ENCODE measurements at regions not wholly inside any gene's neighbourhood (a gene's known extent, or its start where the extent isn't known, plus 50 kb on each side); places are given as distances from the start of the nearest gene placed in this dataset.

DNA sequence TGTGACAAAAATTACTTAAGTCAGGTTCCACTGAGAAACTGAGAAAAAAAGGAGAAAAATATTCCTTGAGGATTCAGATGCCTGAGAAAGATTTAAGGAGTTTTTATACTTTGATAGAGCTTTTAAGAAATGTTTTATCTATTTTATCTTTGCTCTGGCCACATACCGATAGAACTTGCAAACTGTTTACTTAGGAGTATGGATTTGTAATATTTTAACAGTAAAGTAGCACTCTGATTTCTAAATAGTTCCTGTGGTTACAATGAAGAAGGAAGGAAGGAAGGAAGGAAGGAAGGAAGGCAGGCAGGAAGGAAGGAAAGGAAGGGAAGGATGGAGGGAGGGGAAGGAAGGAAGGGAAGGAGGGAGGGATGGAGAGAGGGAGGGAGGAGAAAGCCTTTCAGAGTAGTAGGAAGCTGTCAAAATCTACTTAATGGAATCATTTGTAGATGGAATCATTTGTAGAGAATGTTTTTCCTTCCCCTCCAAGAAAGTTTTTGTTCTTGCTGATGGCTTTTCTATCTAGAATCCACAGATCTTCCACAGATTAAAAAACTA lies 489.0 kb upstream of the ANKRD30A start:
- no peak for DNase-seq
- no peaks in the 10 kb centered on the region for H3K4me1 ChIP-seq
- H3K27ac ChIP-seq: no peak overlapping the region
- no peak for TF ChIP-seq POLR2A (IDR thresholded peaks at IDR 0.05)
- TF ChIP-seq CTCF (IDR thresholded peaks at IDR 0.05): no peak
- H3K36me3 ChIP-seq: no peaks in the 10 kb centered on the region
- no peak overlapping the region for H3K4me3 ChIP-seq
- H3K9me3 ChIP-seq: no peaks in the 10 kb centered on the region
- no peaks in the 10 kb centered on the region for H3K27me3 ChIP-seq

DNA sequence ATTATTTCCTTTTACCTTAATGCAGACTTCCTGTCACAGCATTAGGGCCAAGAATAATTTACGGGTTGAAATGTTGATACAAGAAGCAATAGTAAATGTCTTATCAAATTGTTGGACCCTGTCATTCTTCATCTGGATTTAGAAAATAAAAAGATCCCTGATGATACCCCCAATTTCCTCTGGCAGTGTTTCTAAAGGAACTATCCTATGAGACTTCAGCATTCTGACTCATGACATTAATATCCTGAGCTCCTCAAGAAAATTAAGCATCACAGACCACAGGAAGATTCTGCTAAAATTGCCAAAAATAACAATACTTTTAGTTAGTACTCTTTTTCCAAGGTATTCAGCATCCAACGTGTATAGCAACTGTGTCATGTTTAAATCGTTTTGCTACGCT lies 490.5 kb upstream of the ANKRD30A start:
- H3K27ac ChIP-seq: no peak overlapping the region
- no peak for DNase-seq
- H3K36me3 ChIP-seq: no peaks in the 10 kb centered on the region
- no peaks in the 10 kb centered on the region for H3K4me1 ChIP-seq
- TF ChIP-seq POLR2A (IDR thresholded peaks at IDR 0.05) (no peak), CTCF (IDR thresholded peaks at IDR 0.05) (no peak)
- no peaks in the 10 kb centered on the region for H3K9me3 ChIP-seq
- H3K4me3 ChIP-seq: no peak overlapping the region
- no peaks in the 10 kb centered on the region for H3K27me3 ChIP-seq

GRCh38 chr10:36630267-36630666 lies 495.1 kb upstream of the ANKRD30A start:
- no peak for TF ChIP-seq CTCF (IDR thresholded peaks at IDR 0.05)
- TF ChIP-seq POLR2A (IDR thresholded peaks at IDR 0.05): no peak
- H3K4me3 ChIP-seq: no peak overlapping the region
- H3K9me3 ChIP-seq: no peaks in the 10 kb centered on the region
- H3K36me3 ChIP-seq: no peaks in the 10 kb centered on the region
- no peaks in the 10 kb centered on the region for H3K4me1 ChIP-seq
- H3K27ac ChIP-seq: no peak overlapping the region
- H3K27me3 ChIP-seq: no peaks in the 10 kb centered on the region
- no peak for DNase-seq

DNA sequence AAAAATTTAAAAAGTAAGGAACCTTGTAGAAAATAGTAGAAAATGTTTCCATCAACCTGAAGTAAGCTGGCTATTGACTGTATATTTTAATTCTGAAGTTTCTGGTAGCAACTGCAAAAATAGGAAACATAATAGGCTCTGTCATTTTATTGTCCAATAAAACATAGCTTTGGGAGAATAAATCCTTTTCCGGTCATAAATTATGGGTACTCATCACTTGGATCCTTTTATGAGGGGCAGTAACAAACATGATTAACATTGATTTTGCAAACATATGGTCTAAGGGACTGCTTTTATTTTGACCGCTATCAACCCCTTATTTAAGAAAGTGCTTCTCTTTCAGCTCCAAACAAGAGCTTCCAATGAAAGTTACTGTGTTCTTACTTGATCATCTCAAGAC lies 495.9 kb upstream of the ANKRD30A start:
- no peak overlapping the region for H3K27ac ChIP-seq
- DNase-seq: no peak

DNA sequence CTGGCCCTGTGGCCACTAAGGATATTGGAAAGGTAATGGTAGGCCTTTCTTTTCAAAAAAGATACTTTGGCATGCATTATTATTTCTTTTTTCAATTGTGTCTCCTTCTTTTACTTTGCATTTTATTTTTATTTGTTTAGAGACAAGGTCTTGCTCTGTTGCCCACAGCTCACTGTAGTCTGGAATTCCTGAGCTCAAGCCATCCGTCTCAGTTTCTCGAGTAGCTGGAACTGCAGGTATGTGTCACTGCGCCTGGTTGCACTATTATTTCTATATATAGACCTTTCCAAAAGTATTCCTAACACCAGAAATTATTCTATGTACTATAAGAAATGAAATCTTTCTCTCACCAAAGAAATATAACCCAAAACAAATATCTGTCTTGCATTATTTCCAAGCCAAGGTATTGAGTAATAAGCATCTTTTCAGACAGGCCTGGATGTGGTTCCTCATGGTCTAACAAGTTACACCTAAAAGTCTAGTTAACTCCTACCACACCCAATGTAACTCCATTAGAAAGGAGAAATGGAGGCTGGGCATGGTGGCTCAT lies 500.8 kb upstream of the ANKRD30A start:
- no peaks in the 10 kb centered on the region for H3K9me3 ChIP-seq
- H3K4me1 ChIP-seq: no peaks in the 10 kb centered on the region
- no peak overlapping the region for H3K4me3 ChIP-seq
- no peak overlapping the region for H3K27ac ChIP-seq
- no peaks in the 10 kb centered on the region for H3K36me3 ChIP-seq
- TF ChIP-seq CTCF (IDR thresholded peaks at IDR 0.05) (no peak), POLR2A (IDR thresholded peaks at IDR 0.05) (no peak)
- DNase-seq: no peak
- no peaks in the 10 kb centered on the region for H3K27me3 ChIP-seq

More for the DNA sequence above, 495.9 kb upstream of the ANKRD30A start:
- no peak for TF ChIP-seq CTCF (IDR thresholded peaks at IDR 0.05)
- no peak for TF ChIP-seq POLR2A (IDR thresholded peaks at IDR 0.05)
- no peak overlapping the region for H3K4me3 ChIP-seq
- no peaks in the 10 kb centered on the region for H3K4me1 ChIP-seq
- no peaks in the 10 kb centered on the region for H3K9me3 ChIP-seq
- no peaks in the 10 kb centered on the region for H3K27me3 ChIP-seq
- H3K36me3 ChIP-seq: no peaks in the 10 kb centered on the region

- no peak overlapping the region for H3K4me3 ChIP-seq
- H3K9me3 ChIP-seq: no peaks in the 10 kb centered on the region
Observed at GRCh38 chr10:36621346-36621745, 504.1 kb upstream of the ANKRD30A start.

More at GRCh38 chr10:36621346-36621745, 504.1 kb upstream of the ANKRD30A start:
- Histone ChIP-seq H3K27me3 (no peaks in the 10 kb centered on the region), H3K4me1 (no peaks in the 10 kb centered on the region), H3K36me3 (no peaks in the 10 kb centered on the region), H3K27ac (no peak overlapping the region)
- no peak for DNase-seq
- TF ChIP-seq POLR2A (IDR thresholded peaks at IDR 0.05) (no peak), CTCF (IDR thresholded peaks at IDR 0.05) (no peak)

All from Peyer's patch (tissue), 4 donors.